GM21515 (cell line): ENCODE measurements at regions not wholly inside any gene's neighbourhood (a gene's known extent, or its start where the extent isn't known, plus 50 kb on each side); places are given as distances from the start of the nearest gene placed in this dataset.
"Not testable (repeated sequence)": the region's sequence is repeated elsewhere in the genome, so short reads cannot be mapped to it uniquely, and the experiment has no call there.

Experiments
- ATAC-seq: cut with Tn5 transposase; IDR thresholded peaks from one replicate; pipeline ENCODE4 v1.9.1; 2021; ENCODE audit not compliant: unreplicated experiment

DNA sequence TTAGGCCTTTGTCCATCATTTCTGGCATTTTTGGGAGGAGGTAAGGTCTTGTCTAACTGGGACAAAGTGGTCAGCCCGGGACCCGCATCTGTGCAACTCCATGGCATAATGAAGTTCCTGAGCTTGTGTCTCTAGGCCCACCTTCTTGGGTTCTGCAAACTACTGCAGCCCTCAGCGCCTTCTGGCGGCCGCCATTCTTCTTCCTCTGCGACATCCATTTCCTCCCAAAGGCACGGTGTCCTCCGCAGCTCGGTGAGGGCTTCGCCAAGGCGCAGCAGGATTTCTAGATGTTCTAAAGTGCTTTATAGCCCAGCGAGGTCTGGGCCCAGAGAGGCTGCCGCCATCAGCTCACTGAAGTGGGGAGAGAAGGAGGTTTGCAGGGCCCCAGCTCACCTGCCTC lies 134.4 kb upstream of the OR4E1 start:
- no peak for ATAC-seq

DNA sequence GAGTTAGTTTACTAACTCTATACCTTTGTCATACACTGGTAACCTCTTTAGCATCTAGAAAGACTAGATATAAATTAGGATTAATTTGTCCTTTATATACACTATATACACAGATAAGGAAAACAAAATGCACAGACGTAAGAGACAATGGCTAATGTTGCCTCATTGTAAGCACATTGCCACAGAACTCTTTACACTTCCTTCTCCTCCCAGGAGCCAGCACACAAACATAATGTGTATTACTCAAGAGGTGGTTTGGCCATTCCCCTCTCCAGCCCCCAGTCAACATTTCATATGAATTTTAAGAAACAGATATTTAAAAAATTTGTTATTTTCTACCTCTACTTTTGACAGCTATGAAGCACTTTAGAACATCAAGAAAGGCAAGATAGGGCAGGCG lies 131.4 kb upstream of the OR4E1 start:
- no peak for ATAC-seq

DNA sequence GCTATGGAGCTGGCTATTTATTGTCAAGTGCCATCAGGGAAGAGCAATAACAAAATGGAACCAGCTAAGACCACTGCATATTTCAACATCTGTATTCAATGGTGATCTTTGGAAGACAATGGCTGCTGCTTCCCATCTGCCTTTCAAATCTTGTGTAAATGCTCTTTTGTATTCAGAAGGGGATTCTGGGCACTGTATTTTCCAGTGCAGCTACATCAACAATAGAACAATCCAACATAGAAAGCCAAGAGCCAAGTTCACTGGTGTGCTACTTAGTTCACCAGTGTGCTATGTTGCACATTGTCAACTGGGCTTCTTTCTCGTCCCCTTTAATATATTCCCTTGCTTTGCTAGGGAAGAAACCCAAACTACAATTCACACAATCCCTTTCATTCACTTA lies 128.8 kb upstream of the OR4E1 start:
- no peak for ATAC-seq

DNA sequence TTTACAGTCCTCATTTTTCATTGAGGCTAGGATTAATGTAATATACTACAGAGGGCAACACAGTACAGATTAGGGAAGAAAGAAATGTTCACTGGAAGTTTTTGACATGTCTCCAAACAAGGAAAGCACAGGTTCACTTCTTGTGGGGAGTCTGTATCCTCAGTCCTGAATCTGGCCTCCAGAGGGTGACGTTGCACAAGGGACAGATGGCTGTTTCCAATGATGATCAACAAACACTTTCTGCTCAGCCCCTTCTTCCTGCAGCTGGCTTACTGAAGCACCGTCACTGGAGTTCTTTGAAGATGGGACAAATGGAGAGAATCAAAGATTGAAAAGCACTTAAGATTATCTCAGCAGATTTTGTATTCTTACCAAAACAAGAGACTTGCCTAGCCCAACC lies 123.3 kb upstream of the OR4E1 start:
- no peak for ATAC-seq

DNA sequence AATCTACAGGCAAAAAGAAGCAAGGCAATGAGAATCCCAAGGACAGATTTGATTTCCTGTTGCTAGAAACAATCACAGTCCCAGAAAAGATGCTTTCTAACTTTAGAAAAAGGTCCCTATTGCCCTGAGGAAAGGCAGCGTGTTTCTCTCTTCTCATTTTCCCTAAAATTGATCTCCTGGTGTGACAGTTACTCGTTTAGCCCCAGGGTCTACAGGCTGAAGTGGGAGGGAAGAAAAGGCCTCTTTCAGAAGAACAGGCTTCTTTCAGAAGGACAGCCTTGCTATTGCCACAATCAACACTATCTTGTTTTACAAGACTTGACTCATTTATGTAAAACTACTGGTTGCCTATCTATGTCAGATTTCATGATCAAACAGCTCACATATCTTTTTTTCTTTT lies 121.8 kb upstream of the OR4E1 start:
- no peak for ATAC-seq

DNA sequence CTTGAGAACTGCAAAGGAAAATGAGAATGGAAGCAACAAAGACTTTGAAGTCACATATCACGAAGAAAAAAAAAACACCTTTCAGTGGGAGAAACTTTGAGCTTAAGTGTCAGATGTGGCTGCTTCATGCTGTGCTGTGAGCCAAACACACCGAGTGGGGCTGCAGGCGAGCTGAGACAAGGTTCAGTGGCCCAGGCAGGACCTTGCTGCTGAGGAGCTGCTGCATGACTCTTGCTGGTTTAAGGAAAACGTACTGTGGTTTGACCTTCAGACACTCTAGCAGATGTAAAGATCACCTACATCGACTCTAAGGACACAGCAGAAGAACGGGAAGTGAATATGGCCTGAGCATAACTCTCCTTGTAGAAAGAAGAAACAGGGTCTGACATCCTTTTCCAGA lies 118.1 kb upstream of the OR4E1 start:
- ATAC-seq = no peak

DNA sequence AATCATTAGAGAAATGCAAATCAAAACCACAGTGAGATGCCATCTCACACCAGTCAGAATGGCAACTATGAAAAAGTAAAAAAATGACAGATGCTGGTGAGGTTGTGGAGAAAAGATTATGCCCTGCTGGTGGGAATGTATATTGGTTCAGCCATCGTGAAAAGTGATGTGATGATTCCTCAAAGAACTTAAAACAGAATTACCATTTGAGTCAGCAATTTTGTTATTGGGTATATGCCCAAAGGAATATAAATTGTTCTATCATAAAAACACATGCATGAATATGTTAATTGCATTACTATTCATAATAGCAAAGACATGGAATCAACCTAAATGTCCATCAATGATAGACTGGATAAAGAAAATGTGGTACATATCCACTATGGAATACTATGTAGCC lies 115.1 kb upstream of the OR4E1 start:
- ATAC-seq = not testable (repeated sequence)

DNA sequence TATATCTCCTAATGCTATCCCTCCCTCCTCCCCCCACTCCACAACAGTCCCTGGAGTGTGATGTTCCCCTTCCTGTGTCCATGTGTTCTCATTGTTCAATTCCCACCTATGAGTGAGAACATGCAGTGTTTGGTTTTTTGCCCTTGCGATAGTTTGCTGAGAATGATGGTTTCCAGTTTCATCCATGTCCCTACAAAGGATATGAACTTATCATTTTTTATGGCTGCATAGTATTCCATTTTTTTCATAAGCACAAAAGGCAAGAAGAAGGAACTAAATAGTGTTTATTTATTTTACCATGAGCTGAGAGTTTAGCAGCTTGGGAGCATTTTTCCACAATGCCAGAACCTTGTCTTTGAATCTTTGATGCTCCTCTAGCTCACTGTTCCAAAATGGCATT lies 113.6 kb upstream of the OR4E1 start:
- not testable (repeated sequence) for ATAC-seq

DNA sequence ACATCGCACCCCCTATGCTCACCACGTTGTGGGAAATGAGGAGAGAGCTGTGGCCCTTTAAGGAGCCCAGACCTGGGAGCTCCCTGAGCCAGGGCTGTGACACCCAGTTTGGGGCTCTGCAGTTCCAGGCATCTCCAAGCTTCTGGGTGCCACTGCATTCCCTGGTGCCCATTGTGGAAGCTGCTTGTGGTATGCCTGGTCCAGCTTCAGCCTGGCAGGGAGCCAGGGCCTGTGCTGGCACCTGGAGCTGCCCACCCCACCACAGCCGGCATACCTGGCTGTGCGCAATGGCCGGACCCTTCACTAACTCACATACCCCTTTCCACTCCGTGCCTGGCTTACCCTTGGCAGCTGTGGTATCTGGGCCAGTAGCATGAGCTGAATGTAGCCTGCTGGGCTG lies 107.9 kb upstream of the OR4E1 start:
- no peak for ATAC-seq

DNA sequence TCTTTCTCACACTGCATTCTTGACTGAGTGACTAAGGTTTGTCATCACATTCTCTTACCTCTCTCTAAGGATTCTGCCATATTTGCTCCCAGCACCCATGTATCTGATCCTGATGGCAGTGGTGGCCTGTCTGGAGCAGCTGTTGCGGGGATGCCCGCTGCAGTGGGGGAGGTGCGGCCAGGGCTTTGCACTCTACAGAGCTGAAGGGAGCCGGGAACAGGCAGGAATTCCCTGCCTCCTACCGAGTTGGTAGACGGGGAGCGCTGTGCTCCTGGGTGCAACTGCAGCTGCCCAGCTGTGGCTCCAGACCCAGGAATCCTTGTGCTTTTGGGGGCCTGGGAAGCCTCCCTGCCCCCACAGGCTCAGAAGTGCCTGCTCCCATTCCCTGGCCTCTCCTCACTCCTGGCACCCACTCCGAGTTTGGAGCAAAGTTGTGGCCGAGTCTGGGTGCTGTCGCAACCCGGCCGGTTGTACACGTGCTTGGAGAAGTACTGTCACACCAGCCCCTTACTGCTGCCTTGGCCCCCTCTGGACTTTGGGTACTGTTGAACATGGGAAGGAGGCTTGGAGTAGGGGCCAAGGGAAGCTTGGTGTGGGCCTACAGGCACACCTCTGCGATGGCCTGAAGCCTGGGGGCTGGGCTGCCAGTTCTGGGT lies 106.9 kb upstream of the OR4E1 start:
- no peak for ATAC-seq

DNA sequence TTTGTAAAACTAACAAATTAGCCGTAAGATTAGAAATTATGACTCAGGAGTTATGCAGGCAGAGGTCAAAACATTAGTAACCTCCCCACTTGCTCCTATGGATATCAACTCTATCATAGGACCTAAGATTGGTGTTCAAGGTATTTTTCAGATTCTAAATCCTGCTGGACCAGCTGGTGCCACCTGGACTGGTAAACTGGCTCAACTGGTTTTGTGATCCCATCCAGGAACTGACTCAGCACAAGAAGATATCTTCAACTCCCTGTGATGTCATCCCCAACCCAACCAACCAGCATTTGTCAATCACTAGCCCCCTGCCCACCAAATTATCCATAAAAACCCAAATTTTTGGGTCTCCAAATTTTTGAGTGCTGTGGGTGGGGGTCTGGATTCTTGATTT lies 98.1 kb upstream of the OR4E1 start:
- no peak for ATAC-seq

DNA sequence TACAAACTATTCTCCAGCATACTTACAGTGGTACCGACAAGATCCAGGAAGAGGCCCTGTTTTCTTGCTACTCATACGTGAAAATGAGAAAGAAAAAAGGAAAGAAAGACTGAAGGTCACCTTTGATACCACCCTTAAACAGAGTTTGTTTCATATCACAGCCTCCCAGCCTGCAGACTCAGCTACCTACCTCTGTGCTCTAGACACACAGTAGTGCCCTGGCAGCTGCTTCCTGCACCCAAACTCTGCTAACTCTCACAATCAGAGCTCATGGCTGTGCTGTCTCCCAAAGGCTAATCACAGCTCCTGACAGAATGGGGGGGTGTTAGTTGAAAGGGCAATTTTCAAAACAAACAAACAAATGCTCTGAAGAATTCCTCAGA lies 95.2 kb upstream of the OR4E1 start:
- ATAC-seq = no peak

DNA sequence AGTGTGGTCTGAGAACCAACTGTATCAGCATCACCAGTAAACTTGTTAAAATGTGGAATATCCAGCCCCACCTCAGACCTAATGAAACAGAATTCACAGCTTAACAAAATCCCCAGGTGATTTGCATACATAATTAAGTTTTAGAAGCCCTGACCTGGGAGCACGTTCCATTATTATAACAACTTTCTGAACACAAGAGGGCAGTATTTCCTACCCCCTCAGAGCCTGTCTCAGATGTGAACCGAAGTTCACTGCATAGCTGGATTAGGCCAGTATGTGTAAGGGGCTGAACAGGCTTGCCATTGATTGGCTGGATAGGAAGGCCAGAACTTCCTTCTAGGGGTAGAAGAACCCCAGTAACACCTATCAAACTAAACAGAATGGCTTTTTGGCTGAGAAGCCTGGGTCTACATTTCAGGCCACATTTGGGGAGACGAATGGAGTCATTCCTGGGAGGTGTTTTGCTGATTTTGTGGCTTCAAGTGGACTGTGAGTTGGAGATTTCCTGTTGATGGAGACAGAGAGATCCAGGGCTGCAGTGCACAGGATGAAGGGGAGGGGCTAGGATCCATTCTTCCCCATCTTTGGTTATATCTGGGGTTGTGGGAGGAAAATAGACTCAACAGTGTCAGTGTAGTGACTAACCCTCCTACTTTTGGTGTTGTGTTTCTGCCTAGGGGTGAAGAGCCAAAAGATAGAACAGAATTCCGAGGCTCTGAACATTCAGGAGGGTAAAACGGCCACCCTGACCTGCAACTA lies 94.7 kb upstream of the OR4E1 start:
- ATAC-seq = no peak

DNA sequence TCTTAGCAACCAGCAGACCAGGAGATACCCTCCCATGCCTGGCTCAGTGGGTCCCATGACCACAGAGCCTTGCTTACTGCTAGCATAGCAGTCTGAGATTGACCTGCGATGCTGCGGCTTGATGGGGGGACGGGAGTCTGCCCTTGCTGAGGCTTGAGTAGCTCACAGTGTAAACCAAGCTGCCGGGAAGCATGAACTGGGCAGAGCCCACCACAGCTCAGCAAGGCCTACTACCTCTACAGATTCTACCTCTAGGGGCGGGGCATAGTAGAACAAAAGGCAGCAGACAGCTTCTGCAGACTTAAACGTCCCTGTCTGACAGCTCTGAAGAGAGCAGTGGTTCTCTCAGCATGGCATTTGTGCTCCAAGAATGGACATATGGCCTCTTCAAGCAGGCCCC lies 86.7 kb upstream of the OR4E1 start:
- not testable (repeated sequence) for ATAC-seq

DNA sequence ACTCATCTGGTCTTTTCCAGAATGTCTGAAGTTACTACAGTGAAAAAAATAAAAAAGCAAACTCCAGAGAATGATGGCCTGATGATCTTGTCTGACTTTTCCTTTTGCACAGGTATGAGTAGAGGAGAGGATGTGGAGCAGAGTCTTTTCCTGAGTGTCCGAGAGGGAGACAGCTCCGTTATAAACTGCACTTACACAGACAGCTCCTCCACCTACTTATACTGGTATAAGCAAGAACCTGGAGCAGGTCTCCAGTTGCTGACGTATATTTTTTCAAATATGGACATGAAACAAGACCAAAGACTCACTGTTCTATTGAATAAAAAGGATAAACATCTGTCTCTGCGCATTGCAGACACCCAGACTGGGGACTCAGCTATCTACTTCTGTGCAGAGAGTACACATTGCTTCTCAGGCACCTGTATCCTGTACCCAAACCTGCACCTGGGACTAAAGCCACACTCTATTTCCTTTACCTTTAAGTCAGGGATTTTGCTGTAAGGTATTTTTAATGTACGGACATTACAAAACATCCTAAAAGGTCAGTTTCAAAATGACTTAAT lies 75.8 kb upstream of the OR4E1 start:
- ATAC-seq = no peak

DNA sequence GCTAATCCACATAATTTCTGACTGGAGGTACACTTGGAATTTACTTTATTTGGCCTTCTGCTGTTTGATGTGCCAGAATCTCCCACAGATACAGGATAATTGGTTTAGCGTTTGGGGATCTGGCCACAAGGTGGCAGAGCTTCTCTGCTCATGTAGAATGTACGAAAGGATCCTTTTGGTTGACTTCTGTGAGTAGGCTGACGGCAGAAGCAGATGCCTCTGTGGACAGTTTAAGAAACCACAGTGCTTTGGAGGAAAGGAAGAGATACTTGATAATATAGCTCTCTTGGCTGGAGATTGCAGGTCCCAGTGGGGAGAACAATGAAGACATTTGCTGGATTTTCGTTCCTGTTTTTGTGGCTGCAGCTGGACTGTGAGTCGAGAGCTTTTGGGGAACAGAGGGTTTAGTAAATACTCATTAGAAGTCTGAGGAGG lies 75.3 kb upstream of the OR4E1 start:
- ATAC-seq = no peak

DNA sequence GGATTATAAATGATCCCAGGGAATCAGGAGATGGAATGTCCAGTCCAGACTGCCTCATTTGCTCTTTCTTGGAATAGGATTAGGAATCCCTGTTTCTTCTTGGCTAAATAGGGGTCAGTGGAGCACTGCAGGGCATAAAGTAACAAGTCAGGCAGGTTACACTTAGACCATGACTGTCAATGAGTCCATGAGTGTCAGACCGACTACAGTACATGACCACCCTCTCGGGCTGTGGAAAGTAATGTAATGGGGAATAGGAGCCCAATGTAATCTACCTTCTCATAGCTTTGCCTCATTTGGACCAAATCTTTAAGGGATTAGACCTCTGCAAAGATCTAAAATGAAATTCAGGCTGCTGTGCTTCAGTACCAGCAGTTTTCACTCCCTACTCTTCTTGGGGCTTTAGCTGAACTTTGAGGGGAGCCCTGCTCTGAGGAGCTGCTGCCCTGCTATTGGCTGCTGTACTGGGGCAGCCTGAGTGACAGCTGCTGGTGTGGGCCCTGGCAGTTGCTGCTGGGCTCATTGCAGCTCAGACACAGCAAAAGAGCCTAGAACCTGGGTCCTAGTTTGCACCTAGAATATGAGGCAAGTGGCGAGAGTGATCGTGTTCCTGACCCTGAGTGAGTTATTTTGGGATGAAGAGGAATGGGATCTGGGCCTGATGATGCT lies 62.2 kb upstream of the OR4E1 start:
- ATAC-seq = no peak

DNA sequence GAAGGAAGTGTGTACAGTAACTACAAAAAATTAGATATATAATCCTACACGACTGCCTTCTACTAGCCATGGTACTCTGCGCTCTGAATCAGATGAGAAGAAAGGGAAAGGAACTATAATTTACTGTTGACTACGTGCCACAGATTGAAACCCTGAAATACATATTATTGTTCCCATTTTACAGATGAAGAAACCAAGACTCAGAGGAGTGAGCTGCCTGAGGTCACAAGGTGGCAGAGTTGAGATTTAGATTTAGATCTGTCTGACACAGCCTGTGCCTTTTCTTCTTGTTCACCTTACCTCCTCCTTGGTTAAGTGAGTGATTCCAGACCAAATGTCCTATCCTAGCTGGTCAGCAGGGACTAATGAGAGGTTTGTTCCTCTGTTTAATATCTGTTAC lies 61.6 kb upstream of the OR4E1 start:
- ATAC-seq = no peak

DNA sequence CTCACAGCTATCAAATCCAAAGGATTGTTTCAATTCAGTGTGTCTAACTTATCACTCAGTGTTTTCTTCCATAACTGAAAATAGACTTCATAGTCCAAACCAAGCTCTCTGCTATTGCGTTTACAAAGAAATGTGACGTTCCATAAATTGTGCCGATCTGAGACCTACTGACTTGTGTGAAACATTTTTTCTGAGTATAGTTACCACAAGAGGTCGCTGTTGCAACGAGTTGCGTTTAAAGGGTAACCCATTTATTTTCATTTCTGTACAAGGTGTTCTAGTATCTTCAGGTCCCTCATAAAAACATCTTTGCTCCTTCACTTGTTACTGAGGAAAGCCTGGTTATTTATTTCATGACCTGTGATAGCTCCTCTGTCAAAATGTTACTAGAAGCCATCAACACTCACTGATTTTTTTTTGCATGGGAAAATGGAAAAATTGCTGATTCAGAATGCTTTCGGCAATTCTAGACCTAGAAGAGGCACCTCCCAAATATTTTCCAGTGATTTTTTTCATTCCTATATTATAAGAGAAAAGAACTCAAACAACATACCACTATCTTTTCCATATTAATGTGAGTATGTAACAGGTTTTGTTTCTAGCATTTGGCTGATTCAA lies 60.9 kb upstream of the OR4E1 start:
- ATAC-seq = no peak

DNA sequence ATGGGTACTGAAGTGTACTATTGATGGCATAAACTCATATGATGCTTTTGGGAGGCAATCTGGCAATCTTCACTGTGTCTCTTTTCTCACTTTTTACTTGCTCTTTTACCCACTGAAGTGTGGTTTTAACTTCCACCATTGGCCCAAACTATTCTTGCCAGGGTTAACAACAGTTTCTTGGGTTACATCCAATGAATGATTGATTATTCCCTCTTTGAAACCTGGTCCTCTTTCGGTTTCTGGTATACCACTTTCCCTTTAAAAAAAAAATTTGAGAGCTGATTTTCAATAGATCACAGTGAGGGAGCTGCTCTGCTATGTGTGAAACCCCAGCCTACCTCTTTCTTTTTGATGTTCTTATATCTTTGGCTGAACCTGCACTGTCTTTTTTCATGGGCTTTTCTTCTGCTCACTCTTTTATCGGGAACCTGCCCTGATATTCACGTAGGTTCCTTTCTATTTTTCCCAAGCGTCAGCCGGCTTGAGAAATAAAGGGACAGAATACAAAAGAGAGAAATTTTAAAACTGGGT lies 56.1 kb upstream of the OR4E1 start:
- no peak for ATAC-seq

DNA sequence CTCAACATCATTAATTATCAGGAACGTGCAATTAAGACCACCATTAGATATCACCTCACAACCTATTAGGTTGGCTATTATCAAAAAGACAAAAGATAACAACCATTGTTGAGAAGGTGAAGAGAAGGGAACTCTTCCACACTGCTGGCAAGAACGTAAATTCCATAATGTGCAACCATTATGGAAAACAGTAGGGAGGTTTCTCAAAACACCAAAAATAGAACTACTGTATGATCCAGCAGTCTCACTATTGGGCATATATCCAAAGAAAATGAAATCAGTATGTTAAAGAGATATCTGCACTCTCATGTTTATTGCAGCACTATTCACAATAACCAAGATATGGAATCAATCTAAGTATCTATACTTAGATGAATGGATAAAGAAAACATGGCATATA lies 51.6 kb upstream of the OR4E1 start:
- ATAC-seq = no peak
